ENCODE measurements at regions not wholly inside any gene's neighbourhood (a gene's known extent, or its start where the extent isn't known, plus 50 kb on each side); places are given as distances from the start of the nearest gene placed in this dataset.

GRCh38 chr20:24723647-24724352 is 225.3 kb upstream of the CST7 start:
- no peaks in the 10 kb centered on the region for H3K9me3 ChIP-seq
- no peak overlapping the region for H3K4me3 ChIP-seq
- DNase-seq (ENCODE audit: low spot score), result no peak
- H3K36me3 ChIP-seq, result no peaks in the 10 kb centered on the region
- TF ChIP-seq CTCF (IDR thresholded peaks at IDR 0.05), result no peak
- H3K4me1 ChIP-seq, result no peaks in the 10 kb centered on the region
- H3K27me3 ChIP-seq, result no peaks in the 10 kb centered on the region
- H3K27ac ChIP-seq, result no peak overlapping the region

- Histone ChIP-seq H3K9me3 (no peaks in the 10 kb centered on the region), H3K27me3 (no peaks in the 10 kb centered on the region), H3K4me3 (no peak overlapping the region), H3K27ac (no peak overlapping the region), H3K4me1 (no peaks in the 10 kb centered on the region), H3K36me3 (no peaks in the 10 kb centered on the region)
- no peak for TF ChIP-seq CTCF (IDR thresholded peaks at IDR 0.05)
- DNase-seq (ENCODE audit: low spot score), result no peak
Observed at GRCh38 chr20:24724982-24725533, 224.0 kb upstream of the CST7 start.

- no peaks in the 10 kb centered on the region for H3K27me3 ChIP-seq
- no peaks in the 10 kb centered on the region for H3K9me3 ChIP-seq
- no peak overlapping the region for H3K4me3 ChIP-seq
- TF ChIP-seq CTCF (IDR thresholded peaks at IDR 0.05), result no peak
- H3K36me3 ChIP-seq, result no peaks in the 10 kb centered on the region
- DNase-seq (ENCODE audit: low spot score), result no peak
- no peaks in the 10 kb centered on the region for H3K4me1 ChIP-seq
- no peak overlapping the region for H3K27ac ChIP-seq
Observed at GRCh38 chr20:24727795-24728194, 221.3 kb upstream of the CST7 start.

GRCh38 chr20:24729896-24730605 is 219.0 kb upstream of the CST7 start:
- no peaks in the 10 kb centered on the region for H3K27me3 ChIP-seq
- no peak for TF ChIP-seq CTCF (IDR thresholded peaks at IDR 0.05)

GRCh38 chr20:24730750-24731149 is 218.3 kb upstream of the CST7 start:
- no peaks in the 10 kb centered on the region for H3K4me1 ChIP-seq
- no peaks in the 10 kb centered on the region for H3K9me3 ChIP-seq
- no peak overlapping the region for H3K27ac ChIP-seq
- no peaks in the 10 kb centered on the region for H3K27me3 ChIP-seq
- DNase-seq (ENCODE audit: low spot score), result no peak
- no peaks in the 10 kb centered on the region for H3K36me3 ChIP-seq
- TF ChIP-seq CTCF (IDR thresholded peaks at IDR 0.05), result no peak
- H3K4me3 ChIP-seq, result no peak overlapping the region

More at GRCh38 chr20:24729896-24730605, 219.0 kb upstream of the CST7 start:
- Histone ChIP-seq H3K36me3 (no peaks in the 10 kb centered on the region), H3K4me3 (no peak overlapping the region), H3K27ac (no peak overlapping the region), H3K4me1 (no peaks in the 10 kb centered on the region), H3K9me3 (no peaks in the 10 kb centered on the region)
- no peak for DNase-seq (ENCODE audit: low spot score)

All from right atrium auricular region (tissue), 2 donors.